ENCODE measurements at regions not wholly inside any gene's neighbourhood (a gene's known extent, or its start where the extent isn't known, plus 50 kb on each side); places are given as distances from the start of the nearest gene placed in this dataset.

DNA sequence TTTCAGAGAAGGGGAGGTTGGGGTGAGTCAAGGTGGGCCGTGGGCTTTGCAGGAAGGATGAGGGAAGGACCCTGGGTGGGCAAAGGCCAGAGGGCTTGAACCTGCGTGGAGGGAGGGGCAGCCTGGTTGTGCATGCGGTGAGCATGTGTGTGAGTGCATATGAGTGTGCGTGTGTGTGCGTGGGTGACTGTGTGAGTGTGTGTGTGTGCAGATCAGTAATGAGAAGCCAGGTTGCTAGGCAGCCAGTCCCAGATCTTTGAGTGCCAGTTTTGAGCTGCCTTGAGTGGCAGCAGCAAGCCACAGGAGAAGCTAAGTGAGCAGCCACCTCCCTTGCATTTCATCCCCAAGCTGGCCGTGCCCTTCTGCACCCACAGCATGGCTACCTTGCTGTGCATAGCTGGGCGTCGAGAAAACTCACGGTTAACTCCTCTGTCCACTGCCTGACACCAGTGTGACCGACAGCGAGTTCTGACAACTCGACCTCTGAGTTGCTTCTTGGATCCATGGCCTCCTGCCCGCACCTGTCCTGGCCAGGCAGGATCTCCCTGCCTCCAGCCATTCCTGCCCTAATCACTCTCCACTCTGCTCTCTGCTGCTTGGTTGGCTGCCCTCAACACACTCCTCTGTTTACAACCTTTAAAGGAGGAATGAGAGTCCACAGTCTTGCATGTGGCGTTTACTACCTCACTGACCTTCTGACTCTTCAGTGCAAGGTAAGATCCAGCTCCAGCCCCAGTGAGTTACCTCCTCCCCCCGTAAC is 775.4 kb downstream of the TYW1 start:
- peak in 1 of 2 experiments; percentile 7 for DNase-seq

DNA sequence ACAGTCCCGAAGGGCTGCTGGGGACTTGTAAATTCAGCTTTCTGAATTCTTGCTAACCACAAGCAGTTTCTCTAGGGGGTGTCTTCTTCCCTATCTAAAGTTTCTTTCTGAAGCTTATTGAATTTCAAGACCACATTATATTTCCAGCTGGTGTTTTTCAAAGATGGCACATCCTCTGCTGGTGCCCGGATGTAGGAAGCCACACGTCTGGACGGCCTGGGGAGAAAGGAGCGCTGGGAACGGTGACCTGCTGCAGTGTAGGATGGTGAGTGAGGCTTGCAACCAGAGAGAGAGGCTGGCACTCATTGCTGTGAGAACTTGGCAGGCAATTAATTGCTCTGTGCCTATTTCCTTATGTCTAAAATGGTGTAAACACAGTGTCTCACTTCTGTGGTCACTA is 776.4 kb downstream of the TYW1 start:
- DNase-seq, result no peak

DNA sequence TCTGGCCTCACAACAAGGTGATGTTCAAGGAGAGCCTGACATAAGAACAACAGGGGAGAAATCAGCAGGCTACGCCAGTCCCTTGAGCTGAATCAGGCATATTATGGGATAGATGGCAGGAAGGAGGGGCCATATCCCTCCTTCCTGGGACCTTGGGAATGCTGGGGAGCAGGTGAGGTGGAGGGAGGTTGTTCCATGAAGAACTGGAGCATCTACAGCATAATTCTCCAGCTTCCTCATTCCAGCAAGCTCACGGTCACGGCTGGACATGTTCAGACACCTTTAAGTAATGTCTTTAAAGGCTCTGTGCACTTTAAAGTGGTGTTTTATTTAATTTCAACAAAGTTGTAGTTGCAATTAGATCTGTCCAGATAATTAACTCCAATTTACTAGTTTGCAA is 780.5 kb downstream of the TYW1 start:
- no peak for DNase-seq

DNA sequence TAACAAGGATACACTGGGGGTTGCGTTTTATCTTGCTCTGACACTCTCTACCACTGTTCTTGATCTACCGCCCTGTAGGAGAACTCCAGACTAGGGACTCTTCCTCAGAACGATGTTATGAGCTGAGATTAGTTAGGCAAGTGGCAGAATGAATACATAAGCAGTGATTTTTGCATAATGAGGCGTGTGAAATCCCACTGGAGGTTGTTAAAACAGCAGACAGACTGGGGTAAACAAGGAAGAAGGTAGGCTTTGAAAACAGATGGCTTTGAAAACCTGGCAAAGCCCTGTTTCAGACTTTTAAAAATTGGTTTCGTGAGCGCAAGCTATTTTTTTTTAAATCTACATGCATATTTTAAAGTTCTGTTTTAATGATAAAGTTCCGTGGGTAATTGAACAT is 785.2 kb downstream of the TYW1 start:
- no peak for DNase-seq

DNA sequence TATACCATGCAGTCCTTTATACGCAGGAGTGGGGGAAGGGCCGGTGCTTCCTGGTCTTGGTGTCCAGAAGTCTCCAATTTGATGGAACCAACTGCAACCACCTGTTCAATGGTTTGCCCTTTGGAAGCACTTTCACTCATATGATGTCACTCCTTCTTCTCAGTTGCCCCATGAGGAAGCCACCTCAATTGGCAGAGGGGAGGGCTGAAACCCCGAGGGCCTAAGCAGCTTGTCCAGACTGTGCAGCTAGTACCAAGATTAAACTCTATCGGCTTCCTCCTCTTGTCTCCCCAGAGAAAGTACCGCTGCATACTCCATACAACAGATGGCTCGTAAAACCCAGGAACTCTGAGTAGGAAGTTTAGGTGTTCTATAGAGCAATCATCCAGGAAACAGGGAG is 789.4 kb downstream of the TYW1 start:
- peak; percentile 67 to 89 for DNase-seq

DNA sequence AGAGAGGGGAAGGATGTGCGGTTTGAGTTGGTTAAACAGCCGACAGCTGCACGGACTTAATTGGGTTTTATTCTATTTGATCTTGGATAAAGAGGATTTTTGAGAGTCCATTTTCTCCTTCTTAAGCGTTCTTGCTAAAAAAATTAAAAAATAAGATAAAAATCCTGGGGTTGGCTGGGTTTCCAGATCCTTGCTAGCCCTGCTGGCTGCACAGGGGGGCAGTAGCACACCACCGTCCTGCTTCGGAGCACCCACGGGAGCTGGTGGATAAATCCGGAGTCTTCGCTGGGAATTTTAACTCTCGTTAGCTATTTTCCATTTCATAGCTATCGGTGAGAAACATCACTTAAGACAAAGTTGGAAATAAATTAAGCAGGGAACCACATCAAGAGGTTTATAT is 792.0 kb downstream of the TYW1 start:
- DNase-seq, result peak; percentile 16 to 53

DNA sequence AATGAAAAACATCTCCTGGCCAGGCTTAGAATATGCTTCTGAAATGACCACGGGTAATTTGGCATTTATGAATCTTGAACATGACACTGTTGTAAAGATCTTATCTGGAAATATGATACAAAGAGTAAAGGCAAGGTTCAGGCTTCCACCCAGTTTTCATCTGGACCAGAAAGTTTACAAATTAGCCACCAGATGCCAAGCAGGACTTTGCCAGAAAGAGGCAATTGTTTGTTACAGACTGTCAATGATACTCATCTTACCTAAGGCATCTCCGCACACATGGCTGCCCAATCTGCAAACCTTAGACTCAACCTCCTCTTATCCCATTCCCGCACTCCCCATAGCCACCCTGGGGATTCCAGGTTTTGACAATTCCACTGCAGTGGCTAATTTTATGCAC is 795.3 kb downstream of the TYW1 start:
- DNase-seq, result no peak

DNA sequence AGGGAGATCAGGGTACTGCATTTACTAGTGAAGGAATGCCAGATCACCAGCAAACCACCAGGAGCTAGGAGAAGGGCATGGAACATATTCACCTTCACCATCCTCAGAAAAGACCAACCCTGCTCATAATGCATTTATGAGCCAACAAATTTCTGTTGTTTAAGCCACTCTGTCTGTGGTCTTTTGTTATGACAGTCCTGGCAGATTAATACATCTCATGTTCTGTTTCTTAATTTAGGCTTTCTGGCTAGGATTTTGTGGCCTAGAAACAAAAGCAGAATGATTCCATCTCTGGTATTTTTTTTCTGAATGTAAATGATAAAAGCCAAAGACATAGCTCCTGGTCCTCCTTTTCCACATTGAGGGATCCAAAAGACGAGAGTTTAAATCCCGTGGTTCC is 797.9 kb downstream of the TYW1 start:
- DNase-seq, result no peak

DNA sequence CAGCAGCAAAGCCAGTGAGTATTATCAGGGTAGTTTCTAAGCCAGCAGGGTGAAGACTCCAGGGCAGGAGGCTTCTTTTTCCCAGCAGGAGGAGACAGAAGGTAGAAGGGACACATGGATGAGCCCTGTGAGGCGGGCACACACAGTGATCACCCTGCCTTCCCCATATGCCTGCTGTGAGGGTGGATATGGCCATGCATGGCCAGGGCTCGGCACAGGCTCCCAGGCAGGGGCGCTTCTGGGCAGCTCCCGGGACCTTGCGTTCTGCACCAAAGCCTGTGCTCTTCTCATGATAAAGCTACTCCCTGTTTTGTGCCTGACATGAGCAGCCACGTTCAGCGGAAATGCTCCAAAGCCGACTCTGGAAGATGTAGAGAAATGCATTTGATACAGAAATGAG is 807.2 kb downstream of the TYW1 start:
- no peak for DNase-seq

DNA sequence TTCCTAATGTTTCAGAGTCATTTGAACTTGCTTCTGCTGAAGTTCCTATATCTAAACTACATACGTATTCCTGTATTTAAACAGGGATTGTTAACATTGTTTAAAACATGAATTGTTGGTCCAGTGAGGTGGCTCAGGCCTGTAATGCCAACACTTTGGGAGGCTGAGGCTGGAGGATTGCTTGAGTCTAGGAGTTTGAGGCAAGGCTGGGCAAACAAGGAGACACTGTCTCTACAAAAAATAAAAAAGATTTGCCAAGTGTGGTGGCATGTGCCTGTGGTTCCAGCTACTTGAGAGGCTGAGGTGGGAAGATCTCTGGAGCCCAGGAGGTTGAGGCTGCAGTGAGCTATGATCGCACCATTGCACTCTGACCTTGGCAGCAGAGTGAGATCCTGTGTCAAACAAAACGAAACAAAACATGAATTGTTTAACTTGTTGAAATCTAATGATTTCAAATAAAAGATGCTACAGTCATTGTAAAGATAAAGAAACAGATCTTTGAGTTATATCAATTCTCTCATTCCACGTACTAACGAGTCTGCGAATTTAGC is 809.4 kb downstream of the TYW1 start:
- DNase-seq, result no peak

DNA sequence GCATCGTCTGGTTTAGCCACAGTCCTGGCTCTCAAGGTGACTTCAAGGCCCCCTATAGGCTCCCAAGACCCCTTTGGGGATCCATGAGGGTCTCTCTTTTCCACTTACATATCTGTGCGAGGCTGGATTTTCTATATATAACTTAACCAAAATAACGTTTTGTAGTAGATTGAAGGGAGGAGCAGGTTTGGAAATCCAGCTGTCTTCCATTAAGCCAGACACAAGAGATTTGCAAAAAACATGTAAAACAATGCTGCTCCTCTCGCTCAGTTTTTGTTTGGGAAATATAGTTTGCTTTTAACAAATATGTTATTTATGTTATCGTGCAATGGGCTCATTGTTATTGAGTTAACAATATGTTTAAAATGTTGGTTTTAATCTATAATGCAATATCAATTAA is 811.2 kb downstream of the TYW1 start:
- DNase-seq, result no peak

DNA sequence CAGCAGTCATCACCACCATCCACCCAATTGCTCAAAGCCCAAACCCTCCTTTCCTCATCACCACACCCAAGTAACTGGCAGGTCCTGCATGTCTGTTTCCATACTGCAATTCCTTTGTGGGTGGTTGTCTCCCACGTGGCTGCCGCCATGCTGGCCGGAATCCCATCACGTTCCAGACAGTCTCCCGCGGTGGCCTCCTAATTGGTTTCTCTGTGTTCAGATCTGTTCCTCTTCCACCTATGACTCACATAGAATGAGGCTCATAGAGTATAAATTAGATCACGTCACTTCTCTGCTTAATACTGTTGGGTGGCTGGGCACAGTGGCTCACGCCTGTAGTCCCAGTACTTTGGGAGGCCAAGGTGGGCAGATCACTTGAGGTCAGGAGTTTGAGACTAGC is 813.0 kb downstream of the TYW1 start:
- DNase-seq, result no peak

DNA sequence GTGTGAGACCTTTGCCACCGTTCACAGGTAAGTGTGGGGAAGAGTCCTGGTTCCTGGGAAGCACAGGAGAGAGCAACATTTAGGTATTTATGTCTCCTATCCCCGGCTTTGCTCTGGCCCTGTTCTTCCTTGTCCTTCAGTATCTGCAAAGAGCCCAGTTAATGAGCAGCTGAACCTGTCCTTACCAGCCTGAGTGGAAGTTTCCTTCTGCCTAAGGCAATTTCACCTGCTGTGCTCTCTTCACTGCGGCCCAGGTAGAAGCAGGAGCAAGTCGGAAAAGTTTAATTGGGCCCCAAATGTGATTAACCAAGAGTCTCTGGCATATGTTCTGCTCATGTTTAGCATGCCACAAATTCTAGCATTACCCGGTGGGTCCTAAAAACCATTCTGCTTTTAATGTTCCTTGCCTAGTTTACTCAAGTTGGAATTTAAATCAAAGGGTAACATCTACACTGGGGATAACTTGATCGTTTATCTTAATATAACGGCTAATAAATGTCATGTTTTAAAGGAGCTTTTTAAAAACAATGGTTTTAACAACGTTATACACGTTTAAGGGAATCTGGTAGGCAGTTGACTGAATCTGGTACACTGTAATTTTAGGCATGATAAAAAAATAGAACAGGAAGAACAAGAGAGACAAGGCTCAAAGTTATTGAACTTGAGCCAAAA is 817.1 kb downstream of the TYW1 start:
- DNase-seq, result no peak

DNA sequence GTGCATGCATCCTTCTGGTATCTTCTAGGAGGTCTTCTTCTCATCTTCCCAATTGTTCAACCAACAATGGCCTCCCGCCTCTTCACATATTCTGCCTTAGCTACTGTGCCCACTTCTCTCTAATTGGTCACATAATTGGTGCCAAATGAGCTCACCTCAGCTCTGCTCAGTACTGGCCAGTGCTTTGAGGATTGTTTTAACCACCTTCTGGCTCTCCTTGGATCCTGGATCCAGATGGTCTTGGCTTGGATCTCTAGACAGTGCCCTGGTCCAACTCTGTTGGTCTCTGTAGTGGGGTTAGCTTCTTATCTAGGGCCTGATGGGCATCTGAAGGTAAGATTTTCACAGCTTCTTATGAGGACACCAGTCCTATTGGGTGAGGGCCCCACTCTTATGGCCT is 820.8 kb downstream of the TYW1 start:
- no peak for DNase-seq

DNA sequence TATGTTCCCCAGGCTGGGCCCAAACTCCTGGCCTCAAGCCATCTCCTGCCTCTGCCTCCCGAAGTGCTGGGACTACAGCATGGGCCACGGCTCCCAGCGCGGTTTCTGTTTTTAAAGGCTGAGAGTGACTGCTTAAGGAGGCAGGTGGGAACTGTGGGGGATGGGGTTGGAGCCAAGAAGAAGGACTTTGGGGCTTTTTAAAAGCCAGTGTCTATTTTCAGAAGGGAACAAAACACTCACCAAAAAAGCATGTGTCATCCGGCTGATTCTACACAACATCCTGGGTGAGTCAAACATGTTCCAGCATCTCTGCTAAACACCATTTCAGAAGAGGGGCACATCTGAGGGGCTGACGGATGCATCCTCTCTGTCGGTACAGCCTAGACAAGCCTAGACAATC is 824.5 kb downstream of the TYW1 start:
- DNase-seq, result no peak

DNA sequence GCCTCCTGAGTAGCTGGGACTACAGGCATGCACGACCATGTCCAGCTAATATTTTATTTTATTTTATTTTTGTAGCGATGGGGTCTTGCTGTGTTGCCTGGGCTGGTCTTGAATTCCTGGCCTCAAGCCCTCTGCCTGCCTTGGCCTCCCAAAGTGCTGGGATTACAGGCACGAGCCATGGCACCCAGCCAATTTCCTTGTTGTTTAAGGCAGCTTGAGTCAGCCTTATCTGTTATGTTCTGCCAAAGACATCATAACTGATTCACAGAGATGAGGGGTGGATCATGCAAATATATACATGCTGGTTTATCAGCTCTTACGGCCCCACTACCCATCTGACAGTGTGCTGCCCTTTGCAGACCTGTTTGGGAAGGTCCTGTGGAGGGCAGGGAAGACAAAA is 826.7 kb downstream of the TYW1 start:
- DNase-seq, result no peak

DNA sequence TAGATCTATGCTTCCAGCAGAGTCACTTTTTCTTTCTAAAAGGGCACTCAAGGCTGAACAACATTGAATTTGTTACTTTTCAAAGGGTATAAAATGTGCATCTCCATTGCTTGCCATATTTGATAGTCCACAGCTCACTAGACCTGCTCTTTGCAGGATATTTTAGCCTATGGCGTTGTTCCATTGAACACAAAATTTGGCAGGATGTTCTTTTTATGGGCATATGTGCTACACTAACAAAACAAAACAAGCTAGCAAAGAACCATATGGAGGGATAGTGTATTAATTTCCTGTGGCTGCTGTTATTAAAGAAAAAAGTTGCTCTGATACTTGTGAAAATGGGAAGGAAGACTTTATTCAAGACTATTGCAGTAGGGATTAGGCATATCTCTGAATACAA is 828.7 kb downstream of the TYW1 start:
- DNase-seq, result no peak

DNA sequence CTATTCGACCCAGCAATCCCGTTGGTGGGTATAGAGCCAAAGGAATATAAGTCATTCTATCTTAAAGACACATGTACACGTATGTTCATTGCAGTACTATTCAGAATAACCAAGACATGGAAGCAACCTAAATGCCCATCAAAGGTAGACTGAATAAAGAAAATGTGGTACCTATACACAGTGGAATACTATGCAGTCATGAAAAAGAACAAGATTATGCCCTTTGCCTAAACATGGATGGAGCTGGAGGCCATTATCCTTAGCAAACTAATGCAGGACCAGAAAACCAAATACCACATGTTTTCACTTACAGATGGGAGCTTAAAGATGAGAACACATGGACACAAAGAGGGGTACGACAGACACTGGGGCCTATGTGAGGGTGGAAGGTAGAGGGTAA is 845.3 kb downstream of the TYW1 start:
- DNase-seq, result no peak

DNA sequence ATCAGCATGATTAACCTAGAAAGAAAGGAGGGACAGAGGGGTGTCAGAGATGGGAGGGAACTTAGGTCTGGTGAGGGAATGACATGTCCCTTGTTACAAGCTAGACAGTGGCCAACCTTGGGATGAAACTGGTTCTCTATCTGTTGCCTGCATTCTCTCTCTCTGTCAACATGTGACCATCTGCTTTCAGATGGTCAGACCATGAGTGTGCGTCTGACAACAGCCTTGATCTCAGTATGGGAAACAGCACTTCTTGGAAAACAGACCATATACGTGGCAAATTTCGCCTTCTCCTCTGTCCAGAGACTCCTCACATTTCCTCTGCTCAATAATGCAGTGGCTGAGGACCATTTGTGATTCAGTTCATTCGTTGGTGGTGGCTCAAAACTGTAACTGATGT is 845.9 kb downstream of the TYW1 start:
- DNase-seq, result no peak

DNA sequence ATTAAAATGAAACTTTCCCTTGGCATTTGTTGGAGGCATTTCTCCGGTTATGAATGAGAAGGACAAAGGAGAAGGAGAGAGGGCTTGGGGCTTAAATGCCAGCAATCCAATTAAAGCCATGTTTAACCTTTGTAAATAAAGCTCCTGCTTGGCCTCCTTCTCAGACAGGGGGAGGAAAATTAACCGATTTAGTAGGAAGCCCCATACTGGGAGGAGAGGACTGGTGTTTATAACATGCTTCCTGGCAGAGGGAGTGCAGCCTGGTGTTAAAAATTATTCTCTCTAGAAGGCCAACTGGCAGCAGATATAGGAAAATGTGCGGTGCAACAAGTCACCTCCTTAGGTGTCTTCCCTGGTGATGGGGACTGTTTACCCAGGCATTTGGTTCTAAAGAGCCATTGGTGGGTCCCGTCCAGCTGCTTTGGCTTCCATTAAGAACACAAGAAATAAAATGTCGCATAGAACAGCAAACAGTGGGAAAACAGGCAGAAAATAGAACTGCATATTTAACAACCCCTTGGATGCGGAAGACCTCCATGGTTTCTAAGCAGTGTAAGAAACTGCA is 846.5 kb downstream of the TYW1 start:
- DNase-seq, result no peak

DNA sequence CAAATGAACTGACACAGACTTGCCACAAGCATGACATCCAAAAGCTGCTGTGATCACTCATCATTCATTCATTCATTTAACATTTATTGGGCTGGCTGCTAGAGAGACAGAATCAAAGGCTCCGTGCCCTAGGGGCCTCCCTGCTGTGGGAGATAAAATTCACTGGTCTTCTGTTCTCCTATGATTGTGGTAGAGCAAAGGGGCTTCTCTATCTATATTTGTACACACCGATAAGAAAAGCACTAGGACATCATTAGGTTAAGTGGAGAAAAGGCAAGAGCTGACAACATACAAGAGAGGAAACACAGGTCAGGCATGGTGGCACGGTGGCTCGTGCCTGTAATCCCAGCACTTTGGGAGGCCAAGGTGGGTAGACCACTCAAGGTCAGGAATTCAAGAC is 847.0 kb downstream of the TYW1 start:
- no peak for DNase-seq

DNA sequence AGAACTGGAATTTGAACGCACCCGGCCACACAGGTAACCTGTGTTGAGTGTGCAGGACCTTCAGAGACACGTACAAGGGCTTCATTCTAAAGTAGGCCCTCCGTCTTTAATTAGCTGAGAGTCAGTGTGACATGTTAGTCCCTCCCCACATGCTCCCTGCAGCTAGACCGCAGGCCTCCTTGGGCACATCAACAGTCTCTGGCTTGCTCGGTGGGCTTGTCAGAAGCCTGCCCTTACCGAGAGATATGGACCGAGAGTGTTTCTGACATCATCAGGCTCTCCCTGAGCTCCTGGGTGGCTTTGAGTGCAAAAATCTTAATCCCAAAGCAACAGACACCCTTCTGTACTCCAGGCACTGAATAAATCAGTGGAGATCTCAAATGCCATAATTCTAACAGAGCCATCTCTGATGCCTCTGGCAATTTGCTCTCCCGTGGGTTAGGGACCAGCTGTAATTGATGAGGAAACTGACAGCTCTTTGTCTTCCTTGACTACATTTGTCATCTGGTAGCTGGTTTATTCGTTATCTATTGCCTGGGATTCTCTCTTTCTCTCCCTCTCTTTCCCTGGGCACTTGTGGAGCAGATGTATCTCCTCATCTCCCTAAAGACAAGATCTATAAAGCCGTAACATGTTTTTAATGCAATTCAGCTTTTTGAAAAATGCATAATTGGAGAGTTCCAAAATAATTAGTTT is 850.6 kb downstream of the TYW1 start:
- DNase-seq, result no peak

Data from NCI-H524 (cell line).